NCI-H460 (cell line): ENCODE measurements at regions not wholly inside any gene's neighbourhood (a gene's known extent, or its start where the extent isn't known, plus 50 kb on each side); places are given as distances from the start of the nearest gene placed in this dataset.

Experiments
- DNase-seq: peaks from one replicate; pipeline ENCODE4 v3.0.0-alpha.2; 2016; ENCODE audit warnings: low read depth; ENCODE audit errors: extremely low read depth

GRCh38 chr5:97834561-97834960, 651.5 kb upstream of the RIOK2 start:
- no peak for DNase-seq

GRCh38 chr5:97835112-97835511, 652.1 kb upstream of the RIOK2 start:
- no peak for DNase-seq

- no peak for DNase-seq
These were observed 653.8 kb upstream of the RIOK2 start for GRCh38 chr5:97836816-97837215.

GRCh38 chr5:97838214-97838613, 655.2 kb upstream of the RIOK2 start:
- peak; percentile 45 for DNase-seq

- DNase-seq: no peak
These were observed 656.5 kb upstream of the RIOK2 start for GRCh38 chr5:97839341-97840086.

- DNase-seq: no peak
These were observed 657.6 kb upstream of the RIOK2 start for GRCh38 chr5:97840643-97841042.

- no peak for DNase-seq
These were observed 659.6 kb upstream of the RIOK2 start for GRCh38 chr5:97842687-97843086.

- DNase-seq: no peak
These were observed 661.8 kb upstream of the RIOK2 start for GRCh38 chr5:97844797-97845196.

GRCh38 chr5:97846643-97847042, 663.6 kb upstream of the RIOK2 start:
- DNase-seq: no peak

- no peak for DNase-seq
These were observed 665.0 kb upstream of the RIOK2 start for GRCh38 chr5:97847920-97848631.

- DNase-seq: no peak
These were observed 668.0 kb upstream of the RIOK2 start for GRCh38 chr5:97851036-97851435.

- no peak for DNase-seq
These were observed 672.1 kb upstream of the RIOK2 start for GRCh38 chr5:97854871-97855762.

- DNase-seq: no peak
These were observed 691.4 kb upstream of the RIOK2 start for GRCh38 chr5:97874491-97874890.

GRCh38 chr5:97876272-97876671, 693.2 kb upstream of the RIOK2 start:
- no peak for DNase-seq

GRCh38 chr5:97877588-97877987, 694.5 kb upstream of the RIOK2 start:
- DNase-seq: no peak

GRCh38 chr5:97888439-97888838, 705.4 kb upstream of the RIOK2 start:
- DNase-seq: no peak

GRCh38 chr5:97891971-97892370, 708.9 kb upstream of the RIOK2 start:
- DNase-seq: no peak

- DNase-seq: no peak
These were observed 720.7 kb upstream of the RIOK2 start for GRCh38 chr5:97903742-97904141.

GRCh38 chr5:97906135-97906534, 723.1 kb upstream of the RIOK2 start:
- DNase-seq: no peak

- DNase-seq: no peak
These were observed 724.8 kb upstream of the RIOK2 start for GRCh38 chr5:97907646-97908400.

- DNase-seq: no peak
These were observed 726.5 kb upstream of the RIOK2 start for GRCh38 chr5:97909541-97909940.
